HepG2 (cell line): ENCODE measurements at regions not wholly inside any gene's neighbourhood (a gene's known extent, or its start where the extent isn't known, plus 50 kb on each side); places are given as distances from the start of the nearest gene placed in this dataset.

Source experiments
- ATAC-seq: fragments of 200-7000 bp; cut with Tn5 transposase; 3 replicates; pipeline ENCODE4 v1.9.1; 2020; ENCODE audit warnings: mild to moderate bottlenecking, moderate library complexity
- BruUV-seq: library from RNA; stranded (reverse); fragments of 400-500 nt; replicated peaks from 2 replicates; lab custom pipeline; 2021; lab: Mats Ljungman, UMichigan
- CTCF ChIA-PET: fragments of 300-600 bp; formaldehyde crosslinking; extraction: SDS; loops from one replicate; lab custom pipeline; 2021; ENCODE audit warnings: low total read pairs, inconsistent platforms, low intra/inter-chr PET ratio; lab: Yijun Ruan, JAX
- POLR2A ChIA-PET: fragments of 350-600 bp; sonication (Branson Sonifier 250); formaldehyde crosslinking; loops from one replicate; lab custom pipeline; 2020; ENCODE audit warnings: antibody characterized with exemption, inconsistent platforms; lab: Yijun Ruan, JAX
- DNase-seq: peaks from one replicate; pipeline ENCODE4 v3.0.0-alpha.2; 2015; ENCODE audit warnings: low spot score
- FAIRE-seq: peaks from 3 replicates; lab custom pipeline; 2011; peaks lifted over from hg19 to GRCh38; lab: Jason Lieb, UNC
- H2AFZ ChIP-seq: one replicate; pipeline ENCODE4 v1.6.1; 2011; ENCODE audit warnings: low read length, inconsistent platforms
- H3K27ac ChIP-seq: fragments of 300-600 bp; 3 replicates; pipeline ENCODE4 v1.8.0; 2011; ENCODE audit warnings: mixed run types, mild to moderate bottlenecking, mixed read lengths, low read length, inconsistent platforms; ENCODE audit not compliant: insufficient read depth; ENCODE audit errors: extremely low read length
- H3K27me3 ChIP-seq, 2 experiments: fragments of 200-600 bp in 1 of 2; 2 replicates in 1 of 2; 3 replicates in 1 of 2; pipeline versions ENCODE4 v1.6.0 to v1.8.0; 2011; ENCODE audit warnings: low read length in 2 of 2, mild to moderate bottlenecking in 2 of 2, moderate library complexity in 2 of 2, inconsistent platforms in 1 of 2; ENCODE audit not compliant: insufficient read depth in 2 of 2, control insufficient read depth in 1 of 2
- H3K36me3 ChIP-seq, 2 experiments: fragments of 200-600 bp in 1 of 2; replicated peaks in 1 of 2; 2 replicates in 1 of 2; 3 replicates in 1 of 2; pipeline versions ENCODE4 v1.5.1 to v1.8.0; 2011; ENCODE audit warnings: low read length in 2 of 2, inconsistent platforms in 1 of 2; ENCODE audit not compliant: insufficient read depth in 2 of 2, control insufficient read depth in 1 of 2
- H3K4me1 ChIP-seq: 2 replicates; pipeline ENCODE4 v1.5.1; 2012; ENCODE audit warnings: low read length, inconsistent platforms; ENCODE audit not compliant: insufficient read depth
- H3K4me2 ChIP-seq: 2 replicates; pipeline ENCODE4 v1.6.0; 2011; ENCODE audit warnings: low read depth, low read length, inconsistent platforms
- H3K4me3 ChIP-seq, 3 experiments: fragments of 200-600 bp in 1 of 3; sonication (generic), shearing (Covaris generic) in 1 of 3; replicated peaks in 1 of 3; 2 replicates each; pipeline ENCODE4 v1.5.1; 2011 to 2016; ENCODE audit warnings: low read length in 3 of 3, inconsistent platforms in 2 of 3, low read depth in 2 of 3, mild to moderate bottlenecking in 2 of 3, control low read depth in 1 of 3, mixed read lengths in 1 of 3; ENCODE audit not compliant: insufficient read depth in 1 of 3
- H3K79me2 ChIP-seq: one replicate; pipeline ENCODE4 v1.6.1; 2011; ENCODE audit warnings: low read length, inconsistent platforms; ENCODE audit not compliant: insufficient read depth
- H3K9ac ChIP-seq: 2 replicates; pipeline ENCODE4 v1.6.0; 2011; ENCODE audit warnings: mild to moderate bottlenecking, low read depth, low read length, inconsistent platforms; ENCODE audit not compliant: insufficient read depth
- H3K9me3 ChIP-seq: 2 replicates; pipeline ENCODE4 v1.5.1; 2012; ENCODE audit warnings: mild to moderate bottlenecking, low read length
- H4K20me1 ChIP-seq: 2 replicates; pipeline ENCODE4 v1.6.0; 2011; ENCODE audit warnings: inconsistent platforms, mild to moderate bottlenecking, low read length, moderate library complexity; ENCODE audit not compliant: insufficient read depth
- BCL6 ChIP-seq: IDR thresholded peaks from 2 replicates; pipeline ENCODE4 v1.6.1; 2016; ENCODE audit warnings: missing genetic modification reagents, missing compliant biosample characterization
- EEA1 ChIP-seq: sonication (generic); formaldehyde crosslinking; IDR thresholded peaks from 2 replicates; pipeline ENCODE4 v1.5.1; 2020; ENCODE audit warnings: mild to moderate bottlenecking, missing genetic modification reagents, borderline replicate concordance
- FOXA1 ChIP-seq, 2 experiments: fragments of 450-650 bp in 1 of 2; sonication (generic) in 1 of 2; formaldehyde crosslinking in 1 of 2; IDR thresholded peaks; 2 replicates each; pipeline versions ENCODE4 v1.4.0 to v1.6.1; 2016 to 2020; ENCODE audit warnings: missing genetic modification reagents in 1 of 2
- KAT2B ChIP-seq: fragments of 150-350 bp; IDR thresholded peaks from 2 replicates; pipeline ENCODE4 v1.6.1; 2014; ENCODE audit warnings: low read depth, low read length, borderline replicate concordance
- KAT8 ChIP-seq: IDR thresholded peaks from 2 replicates; pipeline ENCODE4 v1.6.1; 2016; ENCODE audit warnings: missing genetic modification reagents, missing compliant biosample characterization
- NR2F6 ChIP-seq, 2 experiments: IDR thresholded peaks; 2 replicates each; pipeline ENCODE4 v1.6.1; 2016; ENCODE audit warnings: antibody characterized with exemption in 1 of 2, mild to moderate bottlenecking in 1 of 2
- SNAPC4 ChIP-seq: sonication (generic); formaldehyde crosslinking; IDR thresholded peaks from 2 replicates; pipeline ENCODE4 v1.4.0; 2020; ENCODE audit warnings: mild to moderate bottlenecking, missing genetic modification reagents
- TAF1 ChIP-seq: sonication (generic); formaldehyde crosslinking; IDR thresholded peaks from 2 replicates; pipeline ENCODE4 v1.4.0; 2020; ENCODE audit warnings: missing genetic modification reagents
- TMF1 ChIP-seq: sonication (generic); formaldehyde crosslinking; IDR thresholded peaks from 2 replicates; pipeline ENCODE4 v1.8.1; 2022; ENCODE audit warnings: low read depth, missing genetic modification reagents
- ZNF160 ChIP-seq: sonication (generic); formaldehyde crosslinking; IDR thresholded peaks from 2 replicates; pipeline ENCODE4 v1.8.0; 2022; ENCODE audit warnings: mild to moderate bottlenecking, inconsistent platforms, missing genetic modification reagents
- ZNF17 ChIP-seq: sonication (generic); formaldehyde crosslinking; IDR thresholded peaks from 2 replicates; pipeline ENCODE4 v1.5.0; 2020; ENCODE audit warnings: mild to moderate bottlenecking, missing genetic modification reagents
- ZNF552 ChIP-seq: sonication (generic); formaldehyde crosslinking; IDR thresholded peaks from 2 replicates; pipeline ENCODE4 v1.9.0; 2022; ENCODE audit warnings: missing genetic modification reagents, mild to moderate bottlenecking, borderline replicate concordance
- WGBS: methylation state at CpG from one replicate; pipeline ENCODE4 v1.1.6; 2017; ENCODE audit warnings: low lambda C conversion rate; 5-methylcytosine and 5-hydroxymethylcytosine counted together
- in situ Hi-C: cut with HindIII; loops from 2 replicates; pipeline ENCODE4 v1.10.0; 2017; ENCODE audit warnings: low pct_unique_long_range_greater_than_20kb; ENCODE audit not compliant: extremely low pct_ligation_motif_present
- intact Hi-C: fragments of 100-400 bp; cut with micrococcal nuclease; formaldehyde crosslinking; loops from one replicate; pipeline ENCODE4 v1.10.0; 2022; ENCODE audit not compliant: unreplicated experiment

DNA sequence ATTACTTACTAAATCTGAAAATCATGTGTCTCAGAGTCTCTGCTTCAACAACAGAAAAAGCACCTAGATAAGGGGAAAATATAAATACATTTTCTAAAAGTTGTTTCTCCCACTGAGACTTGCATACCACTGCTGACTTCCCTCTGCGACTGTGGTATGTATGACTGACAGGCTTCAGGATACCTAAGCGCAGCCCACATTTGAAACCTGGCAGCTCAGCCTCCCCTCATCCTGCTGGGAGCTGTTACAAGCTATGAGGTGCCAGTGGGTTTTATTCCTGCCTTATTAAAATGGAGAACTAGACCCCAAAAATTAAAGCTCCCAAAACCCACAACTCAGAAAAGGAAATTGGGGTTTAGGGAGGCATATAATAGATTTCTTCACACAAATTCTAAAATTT, 133.6 kb downstream of the RAB38 start:
- H2AFZ ChIP-seq: no peak overlapping the region
- intact Hi-C loops: no loop called here
- no peaks in the 10 kb centered on the region for H4K20me1 ChIP-seq
- H3K27me3 ChIP-seq: no peaks in the 10 kb centered on the region; a peak in 1 of 5 replicates
- ChIA-PET CTCF (no interaction called here), POLR2A (no interaction called here)
- FAIRE-seq (no peak), DNase-seq (no peak), ATAC-seq (no peak)
- H3K4me3 ChIP-seq: no peak overlapping the region
- WGBS: 8% methylated on average over 2 of the region's 2 CpGs
- no peaks in the 10 kb centered on the region for H3K9me3 ChIP-seq
- H3K9ac ChIP-seq: no peak overlapping the region
- no peaks in the 10 kb centered on the region for H3K79me2 ChIP-seq
- no peak overlapping the region for H3K4me2 ChIP-seq
- BruUV-seq: no TSS peak
- no peak overlapping the region for H3K27ac ChIP-seq
- TF ChIP-seq NR2F6 (IDR thresholded peaks at IDR 0.05): no peak
- no peak for TF ChIP-seq NR2F6 (CRISPR knock-in tag; IDR thresholded peaks at IDR 0.05)
- TF ChIP-seq SNAPC4 (CRISPR knock-in tag): no peak
- no peak for TF ChIP-seq ZNF17
- TF ChIP-seq EEA1: no peak
- no peak for TF ChIP-seq KAT8 (CRISPR knock-in tag)
- no peak for TF ChIP-seq BCL6 (CRISPR knock-in tag)
- no peak for TF ChIP-seq ZNF160 (CRISPR knock-in tag)
- no peak for TF ChIP-seq ZNF552 (CRISPR knock-in tag)
- TF ChIP-seq FOXA1 (IDR thresholded peaks at IDR 0.05): no peak
- no peak for TF ChIP-seq FOXA1 (CRISPR knock-in tag; IDR thresholded peaks at IDR 0.05)
- no peak for TF ChIP-seq TMF1 (CRISPR knock-in tag)
- TF ChIP-seq KAT2B: no peak
- no peak for TF ChIP-seq TAF1 (CRISPR knock-in tag)
- no peaks in the 10 kb centered on the region for H3K36me3 ChIP-seq
- H3K4me1 ChIP-seq: no peaks in the 10 kb centered on the region
- in situ Hi-C loops: no loop called here
